HG02943 (cell line): ENCODE measurements at regions not wholly inside any gene's neighbourhood (a gene's known extent, or its start where the extent isn't known, plus 50 kb on each side); places are given as distances from the start of the nearest gene placed in this dataset.
"Not testable (repeated sequence)": the region's sequence is repeated elsewhere in the genome, so short reads cannot be mapped to it uniquely, and the experiment has no call there.

ENCODE experiments used
- ATAC-seq: cut with Tn5 transposase; IDR thresholded peaks from one replicate; pipeline ENCODE4 v1.9.1; 2021; ENCODE audit warnings: mild to moderate bottlenecking, low read depth, moderate library complexity; ENCODE audit not compliant: unreplicated experiment

DNA sequence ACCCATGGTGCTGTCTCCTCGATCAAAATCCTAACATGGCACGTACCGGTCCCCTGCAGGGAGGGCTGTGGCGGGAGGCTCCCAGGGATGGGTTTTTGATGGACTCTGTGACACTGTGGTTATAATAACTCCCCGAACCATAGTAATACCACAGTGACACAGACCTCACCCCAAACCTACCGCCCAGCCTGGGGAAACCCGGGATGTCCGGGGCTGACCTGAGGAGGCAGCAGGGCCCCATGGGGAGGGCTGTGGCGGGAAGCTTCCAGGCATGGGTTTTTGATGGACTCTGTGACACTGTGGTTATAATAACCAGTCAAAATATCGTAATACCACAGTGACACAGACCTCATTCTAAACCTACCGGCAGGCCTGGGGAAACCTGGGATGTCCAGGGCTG lies 378.0 kb downstream of the TMEM121 start:
- ATAC-seq, result no peak

DNA sequence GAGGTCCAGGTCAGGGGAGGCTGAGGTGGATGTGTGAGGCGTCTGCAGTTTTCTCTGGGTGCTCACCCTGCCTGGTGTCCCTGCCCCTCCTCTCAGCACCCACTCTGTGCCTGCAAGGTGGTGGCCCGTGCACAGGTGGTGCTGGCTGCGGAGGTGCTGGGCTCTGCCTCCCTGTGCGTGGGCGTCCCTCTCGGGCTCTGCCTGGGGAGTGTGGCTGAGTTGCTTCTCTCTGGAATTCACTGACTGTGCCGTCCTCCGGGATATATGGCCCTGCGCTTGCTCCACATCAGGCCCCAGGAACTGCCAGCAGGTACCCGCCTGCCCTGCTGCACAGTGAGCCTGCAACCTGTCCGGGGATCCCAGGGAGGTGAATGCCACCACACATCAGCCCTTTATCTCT lies 379.1 kb downstream of the TMEM121 start:
- no peak for ATAC-seq

DNA sequence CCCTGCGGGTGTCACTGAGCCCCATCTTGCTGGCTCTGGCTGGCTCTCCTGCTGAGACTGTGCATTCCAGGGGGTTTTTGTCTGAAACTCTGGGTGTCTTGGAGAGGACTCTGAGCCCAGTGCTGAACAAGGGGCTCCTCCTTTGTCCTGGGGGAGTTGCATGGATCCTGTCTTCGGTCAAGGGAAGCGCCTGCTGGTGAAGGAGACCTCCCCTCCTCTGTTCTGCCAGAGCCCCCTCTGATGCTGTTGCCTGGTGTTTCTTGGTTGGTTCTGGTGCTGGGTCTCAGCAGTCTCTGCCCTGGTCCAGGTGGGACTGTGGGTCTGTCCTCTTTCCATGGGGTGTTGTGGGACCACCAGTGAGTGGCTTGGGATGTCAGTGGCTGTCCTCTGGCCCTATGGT lies 380.9 kb downstream of the TMEM121 start:
- ATAC-seq, result no peak

DNA sequence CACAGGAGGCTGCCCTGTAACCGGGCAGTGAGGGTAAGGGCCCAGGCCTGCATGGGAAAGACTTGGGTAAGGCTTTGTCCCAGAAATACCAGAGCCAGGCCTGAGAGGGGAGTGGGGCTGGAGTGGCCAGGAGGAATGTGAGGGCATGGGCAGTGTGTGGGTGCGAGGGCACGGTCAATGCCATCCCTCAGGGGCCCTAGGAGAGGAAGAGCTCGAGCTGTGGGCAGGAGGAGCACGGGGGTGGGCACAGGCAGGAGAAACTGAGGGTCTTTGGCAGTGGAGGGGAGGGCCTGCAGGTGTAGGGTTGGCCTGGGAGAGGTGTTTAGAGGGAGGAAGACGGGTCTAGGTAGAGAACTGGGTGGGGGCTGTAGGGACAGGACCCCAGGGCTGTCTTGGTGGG lies 381.6 kb downstream of the TMEM121 start:
- ATAC-seq, result no peak

DNA sequence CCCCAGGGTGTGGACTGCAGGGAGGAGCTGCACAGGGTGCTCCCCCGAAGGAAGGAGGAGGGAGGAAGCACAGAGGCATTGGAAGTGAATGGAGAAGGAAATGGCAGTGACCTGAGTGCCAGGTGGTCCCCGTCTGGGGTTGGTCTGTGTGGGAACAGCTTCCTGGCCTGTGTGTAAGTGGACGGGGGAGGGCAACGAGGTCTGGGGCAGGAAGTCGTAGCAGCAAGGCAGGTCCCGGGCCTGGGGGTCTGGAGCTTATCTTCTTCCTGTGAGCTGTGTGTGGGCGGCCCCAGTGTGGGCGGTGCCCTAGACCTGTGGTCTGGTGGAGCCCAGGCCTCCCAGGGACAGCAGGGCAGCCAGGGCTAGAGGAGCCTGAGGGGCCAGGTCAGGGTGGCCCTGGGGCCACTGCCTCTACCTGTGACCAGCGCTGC lies 382.1 kb downstream of the TMEM121 start:
- ATAC-seq, result no peak

DNA sequence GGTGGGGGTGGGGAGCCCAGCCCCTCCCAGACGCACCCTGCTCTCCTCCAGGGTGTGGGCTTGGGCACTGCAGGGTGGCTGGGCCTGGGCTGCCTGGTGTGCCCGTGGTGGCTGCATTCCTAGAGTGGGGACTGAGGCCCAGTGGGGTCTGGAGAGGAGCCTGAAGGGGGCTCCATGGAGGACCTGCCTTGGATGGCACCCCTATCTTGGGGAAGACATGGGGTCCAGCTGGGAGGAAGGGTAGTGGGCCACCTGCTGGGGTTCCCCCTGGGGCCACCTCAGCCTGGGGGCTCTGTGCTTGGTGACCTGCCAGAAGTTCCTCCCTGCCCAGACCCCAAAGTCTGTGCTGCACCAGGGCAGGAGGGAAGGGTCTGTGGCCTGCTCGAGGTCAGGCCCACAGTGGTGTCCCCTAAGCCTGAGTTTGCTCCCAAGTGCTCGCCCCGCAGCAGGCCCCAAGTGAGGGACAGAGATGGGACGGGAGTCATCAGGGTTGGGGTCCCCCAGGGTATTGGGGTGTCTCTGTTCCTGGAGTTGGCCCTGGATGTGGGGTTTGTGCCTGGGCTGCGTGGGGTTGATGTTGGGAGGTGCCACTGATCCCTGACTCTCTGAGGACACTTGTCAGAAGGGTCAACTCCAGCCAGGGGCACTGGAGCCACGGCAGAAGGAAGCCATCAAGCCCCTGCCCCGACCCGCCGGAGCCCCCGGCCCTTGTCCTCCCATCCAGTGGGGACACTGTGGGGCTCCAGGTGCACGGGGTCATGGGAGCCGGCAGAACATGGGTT lies 382.9 kb downstream of the TMEM121 start:
- no peak for ATAC-seq

DNA sequence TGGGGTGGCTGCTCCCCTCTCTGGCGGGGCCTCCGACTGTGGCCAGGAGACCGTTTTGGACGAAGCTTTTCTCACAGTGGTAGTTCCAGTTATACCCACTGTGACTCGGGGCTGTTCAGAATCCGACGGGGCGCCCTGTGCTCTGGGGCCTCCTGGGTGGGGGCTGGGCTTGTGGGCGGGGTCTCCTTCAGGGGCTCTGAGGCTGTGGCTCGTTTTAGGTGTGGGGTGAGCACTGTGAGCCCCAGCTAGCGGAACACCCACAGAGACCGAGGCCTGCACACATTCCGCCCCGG lies 383.4 kb downstream of the TMEM121 start:
- ATAC-seq, result not testable (repeated sequence)

DNA sequence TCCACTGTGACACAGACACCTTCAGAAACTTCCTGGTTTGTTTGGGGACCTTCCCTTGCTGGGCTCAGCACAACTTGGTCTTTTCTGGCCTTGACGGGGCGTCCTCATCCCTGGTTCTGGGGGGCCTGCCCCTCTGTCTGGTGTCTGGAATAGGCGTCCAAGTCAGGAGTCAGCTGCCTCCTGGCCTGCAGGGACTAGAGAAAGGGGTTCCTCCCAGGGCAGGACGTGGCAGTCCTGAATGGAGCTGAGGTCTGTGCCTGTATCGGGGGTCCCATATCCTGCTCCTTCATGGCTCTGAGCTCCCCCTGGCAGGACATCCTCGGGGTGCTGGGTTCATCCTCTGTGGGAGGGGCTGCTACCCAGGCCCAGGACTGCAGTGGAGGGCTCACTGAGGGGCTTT lies 384.0 kb downstream of the TMEM121 start:
- no peak for ATAC-seq

DNA sequence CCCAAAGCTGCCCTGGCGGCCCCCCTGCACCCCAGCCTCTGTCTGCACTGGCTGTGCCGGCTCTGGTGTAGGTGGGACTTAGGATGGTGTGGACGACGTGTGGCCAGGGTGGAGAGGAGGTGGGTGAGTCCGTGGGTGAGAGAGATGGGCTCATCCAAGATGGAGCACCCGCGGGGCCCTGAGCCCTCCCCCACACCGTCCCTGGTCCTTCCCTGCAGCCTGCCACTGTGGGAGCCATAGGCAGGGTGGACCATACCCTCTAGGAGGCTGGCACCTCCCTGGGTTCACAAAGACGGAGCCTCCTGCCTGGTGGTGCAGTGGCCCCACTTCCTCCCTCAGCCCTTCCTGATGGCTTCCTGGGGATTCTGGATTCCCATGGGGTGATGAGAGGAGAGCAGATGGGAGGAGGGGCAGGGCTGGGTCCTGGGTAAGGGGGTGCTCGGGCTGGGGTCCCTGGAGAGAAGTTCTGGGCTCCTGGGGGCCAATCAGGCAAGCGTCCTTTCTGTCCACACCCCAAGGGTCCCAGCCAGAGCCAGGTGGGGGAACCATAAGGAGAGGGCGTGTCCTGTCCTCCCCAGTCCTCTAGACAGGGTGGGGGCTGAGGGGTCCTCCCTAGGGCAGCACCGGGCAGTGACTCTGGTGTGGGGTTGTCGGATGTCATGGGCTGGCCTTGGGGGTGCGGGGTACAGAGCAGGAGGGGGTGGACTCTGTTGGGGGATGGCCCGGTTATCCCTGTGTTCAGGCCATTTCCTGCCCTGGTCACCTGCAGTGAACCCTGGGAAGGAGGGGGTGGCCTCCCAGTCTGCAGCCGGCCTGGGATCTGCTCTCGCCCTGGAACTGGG lies 384.8 kb downstream of the TMEM121 start:
- ATAC-seq, result no peak

DNA sequence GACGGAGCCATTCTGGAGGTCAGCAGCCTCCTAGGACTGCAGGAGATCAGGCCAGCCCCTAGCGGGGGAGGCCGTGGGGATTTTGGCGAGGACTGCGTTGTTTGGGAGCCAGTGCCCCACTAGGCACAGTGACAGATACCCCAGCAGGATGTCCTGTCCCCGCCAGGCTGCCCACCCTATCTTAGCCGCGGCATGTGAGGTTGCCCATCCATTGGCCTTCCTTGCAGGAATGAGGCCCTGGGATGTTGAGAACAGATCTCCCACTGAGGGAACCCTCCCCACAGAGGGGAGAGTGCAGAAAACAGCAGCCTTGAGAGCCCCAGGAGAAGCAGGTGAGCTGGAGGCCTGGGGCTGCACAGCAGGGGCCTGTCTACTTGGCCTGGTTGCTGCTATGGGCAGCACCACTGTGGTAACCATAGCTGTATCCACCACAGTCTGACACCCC lies 385.5 kb downstream of the TMEM121 start:
- ATAC-seq, result not testable (repeated sequence)

DNA sequence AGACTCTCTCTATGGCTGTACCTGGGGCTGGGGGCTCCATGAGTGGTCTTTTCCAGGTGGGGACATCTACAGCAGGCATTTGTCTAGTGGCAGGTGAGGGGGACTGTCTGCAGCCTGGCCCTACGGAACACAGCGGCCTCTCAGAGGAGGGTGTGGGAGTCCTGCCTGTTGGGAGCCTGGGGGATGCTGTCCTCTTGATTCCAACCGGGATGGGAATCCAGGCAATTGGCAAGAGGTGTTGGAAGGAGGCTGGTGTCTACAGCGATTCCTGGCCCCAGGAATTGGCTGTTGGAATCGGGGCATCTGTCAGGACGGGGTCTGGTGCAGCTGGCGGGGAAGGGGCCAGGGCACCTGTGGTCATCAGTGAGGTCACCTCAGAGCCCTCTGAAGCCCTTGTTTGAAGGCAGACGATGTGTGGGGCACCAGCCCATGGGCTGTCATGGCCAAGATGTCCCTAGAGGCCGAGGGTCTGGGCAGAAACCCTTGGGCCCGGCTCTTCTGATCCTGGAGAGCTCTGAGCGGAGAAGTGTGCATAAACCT lies 386.3 kb downstream of the TMEM121 start:
- no peak for ATAC-seq

DNA sequence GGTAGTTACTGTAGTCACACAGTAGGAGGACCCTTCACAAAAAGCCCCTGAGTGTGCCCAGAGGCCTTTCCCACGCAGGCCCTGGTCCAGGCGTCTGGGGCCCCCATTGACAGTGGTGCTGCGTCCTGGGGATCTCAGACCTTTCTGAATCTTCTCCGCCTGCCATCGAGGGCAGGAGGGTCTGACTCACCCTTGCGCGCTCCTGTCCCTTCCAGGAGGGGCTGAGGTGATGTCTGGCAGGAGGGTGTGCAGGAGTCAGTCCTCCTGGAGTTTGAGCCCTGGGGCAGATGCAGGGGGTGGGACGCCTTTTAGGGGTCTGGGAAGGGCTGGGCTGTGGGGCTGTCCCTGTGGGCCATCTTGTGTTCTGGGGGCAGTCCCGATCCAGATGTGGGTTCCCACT lies 386.8 kb downstream of the TMEM121 start:
- ATAC-seq, result no peak

DNA sequence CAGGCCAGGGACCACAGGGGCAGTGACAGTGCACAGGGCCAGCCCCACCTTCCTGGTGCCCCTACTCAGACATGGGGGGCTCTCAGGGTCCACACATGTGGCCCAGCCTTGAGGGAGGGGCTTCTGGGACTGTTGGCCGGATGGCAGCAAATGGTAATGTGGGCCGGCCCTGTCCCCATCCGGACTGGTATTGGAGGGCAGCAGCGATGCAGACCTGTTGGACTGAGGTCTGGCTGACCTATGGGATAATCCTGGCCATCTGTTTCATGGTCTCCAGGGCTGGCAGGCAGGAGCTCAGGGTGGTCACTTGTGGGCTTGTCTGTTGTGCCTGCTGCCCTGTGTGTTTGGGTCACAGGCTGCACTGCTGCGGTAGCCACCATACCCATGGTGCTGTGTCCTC lies 387.5 kb downstream of the TMEM121 start:
- no peak for ATAC-seq

DNA sequence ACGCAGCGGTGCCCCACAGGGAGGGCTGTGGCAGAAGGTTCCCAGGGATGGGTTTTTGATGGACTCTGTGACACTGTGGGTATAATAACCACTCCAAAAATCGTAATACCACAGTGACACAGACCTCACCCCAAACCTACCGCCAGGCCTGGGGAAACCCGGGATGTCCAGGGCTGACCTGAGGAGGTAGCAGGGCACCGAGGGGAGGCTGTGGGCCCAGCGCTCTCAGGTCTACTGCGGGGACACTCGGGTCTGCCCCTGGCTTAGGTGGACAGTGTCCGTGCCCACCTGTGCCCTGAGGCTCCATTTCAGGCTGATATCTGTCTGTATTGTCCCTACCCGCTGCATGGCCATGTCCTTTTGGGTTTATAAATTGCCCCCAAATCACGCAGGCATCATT lies 387.9 kb downstream of the TMEM121 start:
- ATAC-seq, result not testable (repeated sequence)

DNA sequence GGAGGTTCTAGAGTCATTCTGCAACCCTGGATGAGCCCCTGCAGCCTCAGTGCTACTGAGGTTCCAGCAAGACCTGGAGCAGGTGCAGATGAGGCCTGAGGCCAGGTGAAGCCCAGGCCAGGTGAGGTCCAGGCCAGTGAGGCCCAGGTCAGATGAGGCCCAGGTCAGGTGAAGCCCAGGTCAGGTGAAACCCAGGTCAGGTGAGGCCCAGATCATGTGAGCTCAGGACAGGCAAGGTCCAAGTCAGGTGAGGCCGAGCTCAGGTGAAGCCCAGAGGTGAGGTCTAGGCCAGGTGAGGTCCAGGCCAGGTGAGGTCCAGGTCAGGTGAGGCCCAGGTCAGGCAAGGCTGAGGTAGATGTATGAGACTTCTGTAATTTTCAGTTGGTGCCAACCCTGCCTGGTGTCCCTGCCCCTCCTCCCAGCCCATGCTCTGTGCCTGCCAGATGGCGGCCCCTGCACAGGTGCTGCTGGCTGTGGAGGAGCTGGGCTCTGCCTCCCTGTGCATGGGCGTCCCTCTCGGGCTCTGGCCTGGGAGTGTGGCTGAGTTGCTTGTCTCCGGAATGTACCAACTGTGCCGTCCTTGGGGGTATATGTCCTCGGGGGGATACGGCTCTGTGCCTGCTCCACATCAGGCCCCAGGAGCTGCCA lies 388.5 kb downstream of the TMEM121 start:
- ATAC-seq, result no peak

DNA sequence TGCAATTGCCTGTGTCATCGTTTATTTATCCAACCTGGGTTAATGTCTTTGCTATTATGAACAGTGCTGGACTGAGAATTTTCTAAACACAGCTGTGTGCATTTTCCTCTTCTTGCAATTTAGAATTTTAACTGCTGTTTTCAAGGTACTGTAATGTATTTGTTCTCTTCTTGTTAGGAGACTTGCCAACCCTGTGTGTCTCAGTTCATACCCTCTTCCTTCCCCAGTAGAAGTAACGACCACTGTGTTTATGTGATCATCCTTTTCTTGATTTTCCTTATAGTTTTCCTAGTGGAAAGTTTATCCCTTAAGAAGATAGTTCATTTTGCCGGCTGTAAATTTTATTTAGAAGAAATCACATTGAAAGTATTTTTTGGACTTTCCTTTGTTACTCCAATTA lies 389.2 kb downstream of the TMEM121 start:
- ATAC-seq, result not testable (repeated sequence)

DNA sequence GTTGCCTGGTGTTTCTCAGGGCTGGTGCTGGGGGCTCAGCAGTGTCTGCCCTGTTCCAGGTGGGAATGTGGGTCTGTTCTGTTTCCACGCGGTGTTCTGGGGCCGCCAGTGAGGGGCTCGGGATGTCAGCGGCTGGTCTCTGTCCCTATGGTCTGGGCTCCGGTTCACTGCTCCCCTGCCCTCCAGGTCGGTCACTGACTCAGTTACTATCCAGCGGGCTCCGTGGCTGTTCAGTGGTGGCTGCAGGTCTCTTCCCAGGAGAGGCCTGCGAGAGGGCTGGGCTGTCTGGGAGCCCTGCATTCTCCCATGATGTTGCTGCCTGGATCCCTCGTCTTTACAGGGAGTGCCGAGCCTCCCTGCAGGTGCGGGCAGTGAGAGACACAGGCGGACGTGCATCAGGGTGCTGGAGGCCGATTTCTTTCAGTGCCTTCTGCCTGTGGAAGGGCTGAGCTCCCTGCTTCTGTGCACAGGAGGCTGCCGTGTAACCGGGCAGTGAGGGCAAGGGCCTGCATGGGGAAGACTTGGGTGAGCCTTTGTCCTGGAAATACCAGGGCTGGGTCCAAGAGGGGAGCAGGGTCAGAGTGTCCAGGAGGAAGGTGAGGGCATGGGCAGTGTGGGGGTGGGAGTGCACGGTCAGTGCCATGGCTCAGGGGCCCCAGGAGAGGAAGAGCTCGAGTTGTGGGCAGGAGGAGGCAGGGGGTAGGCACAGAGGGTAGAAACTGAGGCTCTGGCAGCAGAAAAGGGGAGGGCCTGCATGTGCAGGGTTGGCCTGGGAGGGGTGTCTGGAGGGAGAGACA lies 391.0 kb downstream of the TMEM121 start:
- not testable (repeated sequence) for ATAC-seq

DNA sequence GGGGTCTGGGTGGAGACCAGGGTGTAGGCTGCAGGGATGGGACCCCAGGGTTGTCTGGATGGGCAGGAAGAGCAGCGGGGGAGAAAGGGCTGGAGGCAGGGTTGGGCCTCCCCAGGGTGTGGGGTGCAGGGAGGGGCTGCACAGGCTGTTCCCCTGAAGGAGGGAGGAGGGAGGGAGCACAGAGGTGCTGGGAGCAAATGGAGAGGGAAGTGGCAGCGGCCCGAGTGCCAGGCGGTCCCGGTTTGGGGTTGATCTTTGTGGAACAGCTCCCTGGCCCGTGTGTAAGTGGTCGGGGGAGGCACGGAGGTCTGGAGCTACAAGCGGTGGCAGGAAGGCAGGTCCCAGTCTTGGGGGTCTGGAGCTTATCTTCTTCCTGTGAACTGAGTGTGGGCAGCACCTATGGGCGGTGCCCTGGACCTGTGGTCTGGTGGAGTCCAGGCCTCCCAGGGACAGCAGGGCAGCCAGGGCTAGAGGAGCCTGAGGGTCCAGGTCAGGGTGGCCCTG lies 391.6 kb downstream of the TMEM121 start:
- ATAC-seq, result no peak

DNA sequence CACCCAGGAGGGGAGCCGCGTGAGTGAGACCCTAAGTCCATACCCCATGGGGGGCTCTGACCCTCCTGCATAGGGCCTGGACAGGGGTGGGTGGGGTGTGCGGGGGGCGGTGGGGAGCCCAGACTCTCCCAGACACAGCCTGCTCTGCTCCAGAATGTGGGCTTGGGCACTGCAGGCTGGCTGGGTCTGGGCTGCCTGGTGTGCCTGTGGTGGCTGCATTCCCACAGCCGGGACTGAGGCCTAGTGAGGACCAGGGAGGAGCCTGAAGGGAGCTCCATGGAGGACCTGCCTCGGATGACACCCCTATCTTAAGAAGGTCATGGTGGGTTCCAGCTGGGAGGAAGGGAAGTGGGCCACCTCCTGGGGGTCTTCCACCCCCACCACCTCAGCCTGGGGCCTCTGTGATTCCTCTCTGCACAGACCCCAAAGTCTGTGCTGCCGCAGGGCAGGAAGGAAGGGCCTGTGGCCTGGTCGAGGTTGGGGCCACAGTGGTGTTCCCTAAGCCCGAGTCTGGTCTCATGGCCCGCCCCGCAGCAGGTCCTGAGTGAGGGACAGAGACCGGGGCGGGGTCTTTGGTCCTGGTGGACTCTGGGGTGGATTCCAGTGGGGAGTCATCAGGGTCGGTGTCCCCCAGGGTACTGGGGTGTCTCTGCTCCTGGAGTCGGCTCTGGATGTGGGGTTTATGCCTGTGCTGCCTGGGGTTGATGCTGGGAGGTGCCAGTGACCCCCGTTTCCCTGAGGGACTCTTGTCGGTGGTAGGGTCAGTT lies 392.3 kb downstream of the TMEM121 start:
- no peak for ATAC-seq
